ENCODE measurements at regions not wholly inside any gene's neighbourhood (a gene's known extent, or its start where the extent isn't known, plus 50 kb on each side); places are given as distances from the start of the nearest gene placed in this dataset.

GRCh38 chr10:91341686-91342085, 68.5 kb upstream of the HECTD2 start:
- TF ChIP-seq CTCF (IDR thresholded peaks at IDR 0.05; ENCODE audit: borderline replicate concordance, extremely low read depth, low read length, poor library complexity, severe bottlenecking) (no peak), EZH2 (IDR thresholded peaks at IDR 0.05; ENCODE audit: borderline replicate concordance, low read depth, low read length, severe bottlenecking) (no peak)
